H1 (cell line): ENCODE measurements at regions not wholly inside any gene's neighbourhood (a gene's known extent, or its start where the extent isn't known, plus 50 kb on each side); places are given as distances from the start of the nearest gene placed in this dataset.

Source experiments
- CTCF ChIA-PET: fragments of 300-600 bp; sonication (Branson Sonifier 250); formaldehyde crosslinking; loops from one replicate; lab custom pipeline; 2021; ENCODE audit not compliant: partially characterized antibody; lab: Charles Lee
- POLR2A ChIA-PET: fragments of 300-600 bp; sonication (Branson Sonifier 250); formaldehyde crosslinking; loops from one replicate; lab custom pipeline; 2021; ENCODE audit warnings: inconsistent platforms; ENCODE audit not compliant: partially characterized antibody; lab: Charles Lee
- DNase-seq, 2 experiments: peaks; one replicate each; pipeline versions ENCODE4 v3.0.0 to v3.0.0-alpha.2; 2010 to 2022; ENCODE audit warnings: low spot score in 2 of 2, low read depth in 1 of 2, mixed read lengths in 1 of 2
- FAIRE-seq: peaks from 2 replicates; lab custom pipeline; 2011; peaks lifted over from hg19 to GRCh38; lab: Jason Lieb, UNC
- H2AFZ ChIP-seq: 2 replicates; pipeline ENCODE4 v1.8.1; 2012; ENCODE audit warnings: low read length, inconsistent platforms
- H2AK5ac ChIP-seq: 2 replicates; pipeline ENCODE4 v1.6.1; 2013; ENCODE audit warnings: low read depth, low read length
- H2BK120ac ChIP-seq: replicated peaks from 2 replicates; pipeline ENCODE3; 2013; ENCODE audit warnings: low read depth, low read length, inconsistent platforms
- H2BK12ac ChIP-seq: 2 replicates; pipeline ENCODE4 v1.6.1; 2013; ENCODE audit warnings: low read depth, low read length
- H2BK15ac ChIP-seq: 2 replicates; pipeline ENCODE4 v1.6.1; 2013; ENCODE audit warnings: low read length
- H2BK20ac ChIP-seq: 2 replicates; pipeline ENCODE4 v1.6.1; 2013; ENCODE audit warnings: low read length
- H2BK5ac ChIP-seq: 2 replicates; pipeline ENCODE4 v1.6.1; 2013; ENCODE audit warnings: low read depth, low read length
- H3K14ac ChIP-seq: 2 replicates; pipeline ENCODE4 v1.6.1; 2013; ENCODE audit warnings: inconsistent platforms; ENCODE audit not compliant: insufficient read length
- H3K18ac ChIP-seq: 2 replicates; pipeline ENCODE4 v1.6.1; 2013; ENCODE audit warnings: low read length; ENCODE audit errors: extremely low read depth
- H3K23ac ChIP-seq: 2 replicates; pipeline ENCODE4 v1.6.1; 2013; ENCODE audit warnings: inconsistent platforms; ENCODE audit not compliant: insufficient read length
- H3K23me2 ChIP-seq: 2 replicates; pipeline ENCODE4 v1.6.1; 2013; ENCODE audit warnings: low read depth, low read length
- H3K27ac ChIP-seq: 2 replicates; pipeline ENCODE4 v1.6.1; 2011; ENCODE audit warnings: low read depth, low read length, inconsistent platforms
- H3K27me3 ChIP-seq, 4 experiments: replicated peaks in 1 of 4; 1 replicate in 1 of 4; 2 replicates in 3 of 4; pipeline versions ENCODE4 v1.6.1 to v1.8.1; 2011 to 2013; ENCODE audit warnings: low read length in 3 of 4, mild to moderate bottlenecking in 3 of 4, inconsistent platforms in 2 of 4, mixed read lengths in 2 of 4, moderate library complexity in 1 of 4; ENCODE audit not compliant: control insufficient read depth in 3 of 4, insufficient read depth in 3 of 4; ENCODE audit errors: extremely low read depth in 1 of 4
- H3K36me3 ChIP-seq, 4 experiments: 2 replicates each; pipeline versions ENCODE4 v1.6.1 to v1.8.1; 2011 to 2013; ENCODE audit warnings: mild to moderate bottlenecking in 4 of 4, low read length in 3 of 4, moderate library complexity in 2 of 4, control low read depth in 1 of 4, inconsistent platforms in 1 of 4; ENCODE audit not compliant: insufficient read depth in 4 of 4, control insufficient read depth in 2 of 4
- H3K4ac ChIP-seq: replicated peaks from 2 replicates; pipeline ENCODE3; 2013; ENCODE audit warnings: low read length, low read depth, mixed read lengths, inconsistent platforms; ENCODE audit not compliant: insufficient read length
- H3K4me1 ChIP-seq, 4 experiments: replicated peaks in 1 of 4; 1 replicate in 1 of 4; 2 replicates in 3 of 4; pipeline versions ENCODE4 v1.6.1 to v1.8.1; 2011 to 2013; ENCODE audit warnings: low read length in 3 of 4, inconsistent platforms in 2 of 4, mixed read lengths in 1 of 4; ENCODE audit not compliant: insufficient read depth in 4 of 4, control insufficient read depth in 3 of 4
- H3K4me2 ChIP-seq, 2 experiments: 2 replicates each; pipeline versions ENCODE4 v1.6.1 to v1.8.1; 2011 to 2013; ENCODE audit warnings: low read depth in 2 of 2, low read length in 2 of 2, control low read depth in 1 of 2, inconsistent platforms in 1 of 2, mild to moderate bottlenecking in 1 of 2; ENCODE audit not compliant: insufficient read depth in 1 of 2
- H3K4me3 ChIP-seq, 4 experiments: fragments of 200-600, 300-600 bp in 1 of 4; sonication (generic), shearing (Covaris generic), sonication (Bioruptor Twin) in 1 of 4; 2 replicates each; pipeline versions ENCODE4 v1.5.1 to v1.8.1; 2011 to 2016; ENCODE audit warnings: low read length in 4 of 4, low read depth in 3 of 4, control low read depth in 2 of 4, inconsistent platforms in 2 of 4, mild to moderate bottlenecking in 2 of 4, mixed read lengths in 1 of 4, moderate library complexity in 1 of 4; ENCODE audit not compliant: insufficient read depth in 2 of 4; ENCODE audit errors: extremely low read depth in 1 of 4
- H3K56ac ChIP-seq: replicated peaks from 2 replicates; pipeline ENCODE3; 2013; ENCODE audit warnings: low read depth, mild to moderate bottlenecking, mixed read lengths, low read length, inconsistent platforms; ENCODE audit not compliant: insufficient read length
- H3K79me1 ChIP-seq: 2 replicates; pipeline ENCODE4 v1.6.1; 2013; ENCODE audit warnings: low read depth, low read length, control low read depth
- H3K79me2 ChIP-seq, 2 experiments: 2 replicates each; pipeline versions ENCODE4 v1.6.1 to v1.8.1; 2012 to 2013; ENCODE audit warnings: low read length in 2 of 2, mild to moderate bottlenecking in 2 of 2, inconsistent platforms in 1 of 2; ENCODE audit not compliant: insufficient read depth in 2 of 2, control insufficient read depth in 1 of 2
- H3K9ac ChIP-seq, 4 experiments: replicated peaks in 1 of 4; 1 replicate in 1 of 4; 2 replicates in 3 of 4; pipeline versions ENCODE4 v1.6.1 to v1.8.1; 2011 to 2013; ENCODE audit warnings: low read depth in 3 of 4, low read length in 3 of 4, control low read depth in 2 of 4, mild to moderate bottlenecking in 2 of 4, moderate library complexity in 2 of 4, inconsistent platforms in 1 of 4; ENCODE audit errors: extremely low read depth in 1 of 4
- H3K9me3 ChIP-seq, 2 experiments: 2 replicates each; pipeline versions ENCODE4 v1.6.1 to v1.8.1; 2012 to 2013; ENCODE audit warnings: mild to moderate bottlenecking in 2 of 2, moderate library complexity in 2 of 2, control low read depth in 1 of 2, inconsistent platforms in 1 of 2, low read depth in 1 of 2, low read length in 1 of 2, mixed read lengths in 1 of 2; ENCODE audit not compliant: insufficient read depth in 2 of 2
- H4K20me1 ChIP-seq, 2 experiments: replicated peaks in 1 of 2; 2 replicates each; pipeline versions ENCODE3 to v1.8.1; 2011 to 2013; ENCODE audit warnings: inconsistent platforms in 2 of 2, low read length in 2 of 2, mild to moderate bottlenecking in 1 of 2; ENCODE audit not compliant: insufficient read depth in 2 of 2, control insufficient read depth in 1 of 2
- H4K5ac ChIP-seq: 2 replicates; pipeline ENCODE4 v1.6.1; 2013; ENCODE audit warnings: low read length, low read depth, mixed read lengths, inconsistent platforms; ENCODE audit not compliant: insufficient read length
- H4K8ac ChIP-seq: 2 replicates; pipeline ENCODE4 v1.8.0; 2013; ENCODE audit warnings: mild to moderate bottlenecking, moderate library complexity, low read length, inconsistent platforms; ENCODE audit not compliant: insufficient read depth; ENCODE audit errors: extremely low read depth
- H4K91ac ChIP-seq: replicated peaks from 2 replicates; pipeline ENCODE3; 2013; ENCODE audit warnings: low read length, mixed read lengths, inconsistent platforms; ENCODE audit not compliant: insufficient read length
- ASH2L ChIP-seq: fragments of 200-600, 300-600 bp; sonication (generic); IDR thresholded peaks from one replicate; pipeline ENCODE4 v1.7.1; 2017; ENCODE audit warnings: low read length
- BCL11A ChIP-seq, 2 experiments: IDR thresholded peaks; one replicate each; pipeline ENCODE4 v1.6.1; 2011; ENCODE audit warnings: low read depth in 2 of 2, low read length in 2 of 2, mild to moderate bottlenecking in 2 of 2
- CEBPB ChIP-seq: IDR thresholded peaks from 2 replicates; pipeline ENCODE4 v1.6.1; 2012; ENCODE audit warnings: low read depth, low read length
- CHD2 ChIP-seq: IDR thresholded peaks from 2 replicates; pipeline ENCODE4 v1.6.1; 2012; ENCODE audit warnings: low read length, improper control_type of control experiment
- EZH2 ChIP-seq: fragments of 200-600 bp; sonication (generic); IDR thresholded peaks from 2 replicates; pipeline ENCODE4 v1.7.1; 2012; ENCODE audit warnings: low read depth, mild to moderate bottlenecking, moderate library complexity, low read length, inconsistent platforms; ENCODE audit not compliant: severe bottlenecking
- GABPA ChIP-seq: IDR thresholded peaks from 2 replicates; pipeline ENCODE4 v1.6.1; 2011; ENCODE audit warnings: mild to moderate bottlenecking, low read length, moderate library complexity, borderline replicate concordance; ENCODE audit not compliant: insufficient read depth
- GTF2F1 ChIP-seq: IDR thresholded peaks from 2 replicates; pipeline ENCODE4 v1.6.1; 2012; ENCODE audit warnings: low read depth, low read length, improper control_type of control experiment, borderline replicate concordance
- HDAC6 ChIP-seq: IDR thresholded peaks from one replicate; pipeline ENCODE4 v1.7.1; 2012; ENCODE audit warnings: low read depth, mild to moderate bottlenecking, inconsistent platforms, low read length, moderate library complexity
- MAX ChIP-seq: IDR thresholded peaks from 2 replicates; pipeline ENCODE4 v1.6.1; 2012; ENCODE audit warnings: inconsistent platforms
- NRF1 ChIP-seq: IDR thresholded peaks from 2 replicates; pipeline ENCODE4 v1.6.1; 2011; ENCODE audit warnings: mild to moderate bottlenecking, low read depth, low read length, improper control_type of control experiment
- POLR2A ChIP-seq, 2 experiments: IDR thresholded peaks; 1 replicate in 1 of 2; 2 replicates in 1 of 2; pipeline ENCODE4 v1.6.1; 2011; ENCODE audit warnings: low read depth in 2 of 2, low read length in 2 of 2, mild to moderate bottlenecking in 2 of 2; ENCODE audit errors: control extremely low read depth in 1 of 2
- RAD21 ChIP-seq, 2 experiments: IDR thresholded peaks in 1 of 2; conservative IDR thresholded peaks in 1 of 2; 2 replicates each; pipeline ENCODE4 v1.6.1; 2011; ENCODE audit warnings: low read depth in 2 of 2, low read length in 2 of 2, improper control_type of control experiment in 1 of 2, inconsistent platforms in 1 of 2, mild to moderate bottlenecking in 1 of 2, moderate library complexity in 1 of 2
- SIRT6 ChIP-seq: IDR thresholded peaks from one replicate; pipeline ENCODE4 v1.7.1; 2012; ENCODE audit warnings: low read length, inconsistent platforms
- SP4 ChIP-seq: IDR thresholded peaks from 2 replicates; pipeline ENCODE4 v1.6.1; 2012; ENCODE audit warnings: low read length, inconsistent platforms
- SRF ChIP-seq: IDR thresholded peaks from 2 replicates; pipeline ENCODE4 v1.6.1; 2011; ENCODE audit warnings: mild to moderate bottlenecking, low read depth, low read length, moderate library complexity
- WGBS, 2 experiments: shearing (Covaris generic) in 1 of 2; methylation state at CpG; one replicate each; pipeline versions ENCODE4 v1.1.6 to v1.1.7; 2013 to 2015; ENCODE audit warnings: low lambda C conversion rate in 2 of 2, mixed read lengths in 2 of 2, inconsistent platforms in 1 of 2, low coverage in 1 of 2, missing lambda C conversion rate in 1 of 2; ENCODE audit not compliant: insufficient replicate concordance in 2 of 2, insufficient coverage in 1 of 2, insufficient read length in 1 of 2; ENCODE audit errors: extremely low coverage in 1 of 2, missing lambda C conversion rate in 1 of 2; 5-methylcytosine and 5-hydroxymethylcytosine counted together
- TF ChIP-seq, protein P1 (sequence below): IDR thresholded peaks from 2 replicates; pipeline ENCODE4 v1.6.1; 2011; ENCODE audit warnings: low read depth, mild to moderate bottlenecking, low read length; ENCODE audit not compliant: insufficient read depth

GRCh38 chr2:19224011-19224410, 134.4 kb downstream of the OSR1 start:
- Histone ChIP-seq H4K5ac (no peak overlapping the region), H3K23ac (no peak overlapping the region), H3K4me2 (no peak overlapping the region), H2AFZ (no peak overlapping the region), H3K36me3 (no peaks in the 10 kb centered on the region), H4K20me1 (no peaks in the 10 kb centered on the region), H3K4me1 (peaks cover 2 to 14% (median 12%) of the 10 kb centered on the region in 4 experiments), H2BK20ac (no peak overlapping the region), H4K8ac (no peak overlapping the region), H3K27me3 (no peaks in the 10 kb centered on the region), H3K9ac (no peak overlapping the region), H3K4me3 (no peak overlapping the region), H3K14ac (no peak overlapping the region), H4K91ac (no peak overlapping the region), H2BK12ac (no peak overlapping the region), H3K27ac (no peak overlapping the region), H3K9me3 (no peaks in the 10 kb centered on the region), H3K79me2 (no peaks in the 10 kb centered on the region), H2BK15ac (no peak overlapping the region), H3K56ac (no peak overlapping the region), H2BK5ac (no peak overlapping the region), H3K23me2 (no peaks in the 10 kb centered on the region), H2AK5ac (no peak overlapping the region), H3K18ac (no peak overlapping the region), H3K4ac (no peak overlapping the region), H2BK120ac (no peak overlapping the region), H3K79me1 (no peaks in the 10 kb centered on the region)
- CTCF ChIA-PET: interaction anchor here (1.0 kb wide), 1 partner anchor 56 kb away, joined by 3 read pairs; no protein-coding TSS in a partner anchor
- no peak for DNase-seq
- POLR2A ChIA-PET: no interaction called here
- no peak for FAIRE-seq
- 86% methylated on average over 5 of the region's 5 CpGs; no CpG with 5 or more reads in 1 of the 2 experiments for WGBS, 2 experiments
- TF ChIP-seq CHD2 (no peak), CEBPB (no peak), GABPA (no peak), HDAC6 (no peak), POLR2A (IDR thresholded peaks at IDR 0.05; ENCODE audit: control extremely low read depth in 1 of 2, low read depth in 2 of 2, low read length in 2 of 2) (no peak), RAD21 (IDR thresholded peaks at IDR 0.05 in 1 of 2, conservative IDR thresholded peaks at IDR 0.05 in 1 of 2; ENCODE audit: low read depth in 2 of 2, low read length in 2 of 2) (no peak), EZH2 (no peak), SIRT6 (no peak), SRF (no peak), MAX (no peak), SP4 (no peak), NRF1 (no peak), BCL11A (IDR thresholded peaks at IDR 0.05; ENCODE audit: low read depth in 2 of 2, low read length in 2 of 2) (no peak), ASH2L (no peak), GTF2F1 (no peak)
- TF ChIP-seq, protein P1, sequence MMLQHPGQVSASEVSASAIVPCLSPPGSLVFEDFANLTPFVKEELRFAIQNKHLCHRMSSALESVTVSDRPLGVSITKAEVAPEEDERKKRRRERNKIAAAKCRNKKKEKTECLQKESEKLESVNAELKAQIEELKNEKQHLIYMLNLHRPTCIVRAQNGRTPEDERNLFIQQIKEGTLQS: no peak
